ENCODE measurements at regions not wholly inside any gene's neighbourhood (a gene's known extent, or its start where the extent isn't known, plus 50 kb on each side); places are given as distances from the start of the nearest gene placed in this dataset.

DNA sequence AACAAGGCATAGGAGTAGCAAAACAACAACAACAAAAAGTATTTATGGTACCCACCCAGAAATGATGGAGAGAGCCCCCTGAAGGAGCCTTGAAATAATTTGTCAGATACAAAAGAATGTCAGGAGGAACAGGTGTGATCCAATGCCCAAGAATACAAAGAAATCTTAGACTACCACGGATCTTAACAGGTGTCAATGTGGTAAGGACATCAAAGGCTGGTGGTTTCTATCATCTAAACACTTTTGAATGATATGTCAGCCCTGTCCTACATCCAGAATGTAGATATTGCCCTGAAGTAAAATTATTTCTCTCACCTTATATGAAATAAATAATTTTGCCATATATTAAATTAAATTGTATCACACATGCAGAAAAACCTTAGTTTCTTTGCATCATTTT, 386.4 kb upstream of the ANO5 start:
- in situ Hi-C loops (cut with MboI; ENCODE audit: low sequenced_read_pairs in 4 of 4) = no loop called here
- ATAC-seq = no peak

DNA sequence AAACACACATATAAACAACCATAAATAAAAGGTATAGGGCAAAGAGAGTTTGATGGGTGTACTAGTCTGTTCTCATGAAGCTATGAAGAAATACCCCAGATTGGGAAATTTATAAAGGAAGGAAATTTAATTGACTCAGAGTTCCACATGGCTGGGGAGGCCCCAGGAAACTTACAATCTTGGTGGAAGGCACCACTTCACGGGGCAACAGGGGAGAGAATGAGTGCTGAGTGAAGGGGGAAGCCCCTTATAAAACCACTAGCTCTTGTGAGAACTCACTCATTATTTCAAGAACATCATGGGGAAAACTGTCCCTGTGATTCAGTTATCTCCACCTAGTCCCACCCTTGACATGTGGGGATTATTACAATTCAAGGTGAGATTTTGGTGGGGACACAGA, 385.9 kb upstream of the ANO5 start:
- intact Hi-C loops (cut with DNase I; ENCODE audit: low total_unique reads) (no loop called here), in situ Hi-C loops (cut with MboI; ENCODE audit: low sequenced_read_pairs in 4 of 4) (no loop called here)
- DNase-seq (no peak), ATAC-seq (no peak)
- Histone ChIP-seq H3K9me3 (no peaks in the 10 kb centered on the region), H3K27me3 (no peaks in the 10 kb centered on the region), H3K4me1 (no peaks in the 10 kb centered on the region), H3K4me3 (no peak overlapping the region), H3K36me3 (no peaks in the 10 kb centered on the region), H3K27ac (no peak overlapping the region)
- no peak for TF ChIP-seq POLR2A (IDR thresholded peaks at IDR 0.05)
- TF ChIP-seq, protein P1, sequence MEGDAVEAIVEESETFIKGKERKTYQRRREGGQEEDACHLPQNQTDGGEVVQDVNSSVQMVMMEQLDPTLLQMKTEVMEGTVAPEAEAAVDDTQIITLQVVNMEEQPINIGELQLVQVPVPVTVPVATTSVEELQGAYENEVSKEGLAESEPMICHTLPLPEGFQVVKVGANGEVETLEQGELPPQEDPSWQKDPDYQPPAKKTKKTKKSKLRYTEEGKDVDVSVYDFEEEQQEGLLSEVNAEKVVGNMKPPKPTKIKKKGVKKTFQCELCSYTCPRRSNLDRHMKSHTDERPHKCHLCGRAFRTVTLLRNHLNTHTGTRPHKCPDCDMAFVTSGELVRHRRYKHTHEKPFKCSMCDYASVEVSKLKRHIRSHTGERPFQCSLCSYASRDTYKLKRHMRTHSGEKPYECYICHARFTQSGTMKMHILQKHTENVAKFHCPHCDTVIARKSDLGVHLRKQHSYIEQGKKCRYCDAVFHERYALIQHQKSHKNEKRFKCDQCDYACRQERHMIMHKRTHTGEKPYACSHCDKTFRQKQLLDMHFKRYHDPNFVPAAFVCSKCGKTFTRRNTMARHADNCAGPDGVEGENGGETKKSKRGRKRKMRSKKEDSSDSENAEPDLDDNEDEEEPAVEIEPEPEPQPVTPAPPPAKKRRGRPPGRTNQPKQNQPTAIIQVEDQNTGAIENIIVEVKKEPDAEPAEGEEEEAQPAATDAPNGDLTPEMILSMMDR (IDR thresholded peaks at IDR 0.05 in 4 of 5, conservative IDR thresholded peaks at IDR 0.05 in 1 of 5) = no peak

More for the DNA sequence above, 386.4 kb upstream of the ANO5 start:
- intact Hi-C loops (cut with DNase I; ENCODE audit: low total_unique reads) = no loop called here
- no peak for TF ChIP-seq POLR2A (IDR thresholded peaks at IDR 0.05)
- TF ChIP-seq, protein P1 (IDR thresholded peaks at IDR 0.05 in 4 of 5, conservative IDR thresholded peaks at IDR 0.05 in 1 of 5) = no peak
- no peaks in the 10 kb centered on the region for H3K4me1 ChIP-seq
- DNase-seq = no peak
- H3K4me3 ChIP-seq = no peak overlapping the region
- no peaks in the 10 kb centered on the region for H3K36me3 ChIP-seq
- no peaks in the 10 kb centered on the region for H3K27me3 ChIP-seq
- H3K27ac ChIP-seq = no peak overlapping the region
- H3K9me3 ChIP-seq = no peaks in the 10 kb centered on the region

DNA sequence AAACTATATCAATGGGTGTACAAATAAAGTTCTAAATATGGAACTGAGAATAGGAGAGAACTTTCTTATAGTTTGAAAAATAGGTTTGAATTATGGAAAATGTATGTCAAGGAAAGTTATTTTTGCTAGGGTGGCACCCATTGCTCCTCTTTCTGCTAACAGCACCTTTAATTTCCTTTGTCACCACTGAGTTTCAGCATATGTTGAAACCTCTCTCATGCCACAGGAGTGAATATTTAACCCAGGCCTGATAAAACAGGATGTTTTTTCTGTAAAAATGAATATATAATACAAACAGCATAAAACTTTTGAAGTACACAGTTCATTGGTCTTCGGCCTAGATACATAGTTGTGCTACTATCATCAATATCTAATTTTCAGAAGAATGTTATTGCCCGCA, 385.5 kb upstream of the ANO5 start:
- intact Hi-C loops (cut with DNase I; ENCODE audit: low total_unique reads) (no loop called here), in situ Hi-C loops (cut with MboI; ENCODE audit: low sequenced_read_pairs in 4 of 4) (no loop called here)
- Histone ChIP-seq H3K4me3 (no peak overlapping the region), H3K27me3 (no peaks in the 10 kb centered on the region), H3K9me3 (no peaks in the 10 kb centered on the region), H3K36me3 (no peaks in the 10 kb centered on the region), H3K27ac (no peak overlapping the region), H3K4me1 (no peaks in the 10 kb centered on the region)
- no peak for DNase-seq
- ATAC-seq = no peak
- TF ChIP-seq, protein P1 (IDR thresholded peaks at IDR 0.05 in 4 of 5, conservative IDR thresholded peaks at IDR 0.05 in 1 of 5) = no peak
- no peak for TF ChIP-seq POLR2A (IDR thresholded peaks at IDR 0.05)

DNA sequence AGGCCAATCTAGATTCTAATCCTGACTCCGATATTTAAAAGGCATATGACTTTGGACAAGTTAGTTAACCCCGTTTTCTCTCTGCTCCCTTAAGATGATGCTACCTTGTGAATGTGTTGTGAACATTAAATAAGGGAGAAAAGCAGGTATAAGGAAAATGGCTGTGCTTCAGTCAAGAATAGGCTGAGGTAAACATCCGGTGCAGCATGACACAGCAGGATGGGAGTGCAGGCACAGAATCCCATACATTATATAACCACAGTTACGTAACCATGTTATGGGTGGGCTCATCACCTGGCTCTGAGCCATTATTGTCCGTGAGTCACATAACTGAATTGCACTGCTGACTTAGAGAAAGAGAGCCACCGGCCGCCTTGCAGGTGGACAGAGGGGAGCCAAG, 382.2 kb upstream of the ANO5 start:
- Histone ChIP-seq H3K4me3 (no peak overlapping the region), H3K4me1 (no peaks in the 10 kb centered on the region), H3K36me3 (no peaks in the 10 kb centered on the region), H3K27me3 (no peaks in the 10 kb centered on the region), H3K9me3 (no peaks in the 10 kb centered on the region), H3K27ac (no peak overlapping the region)
- ATAC-seq = no peak
- TF ChIP-seq, protein P1 (IDR thresholded peaks at IDR 0.05 in 4 of 5, conservative IDR thresholded peaks at IDR 0.05 in 1 of 5) = no peak
- no peak for TF ChIP-seq POLR2A (IDR thresholded peaks at IDR 0.05)
- intact Hi-C loops (cut with DNase I; ENCODE audit: low total_unique reads) = no loop called here
- in situ Hi-C loops (cut with MboI; ENCODE audit: low sequenced_read_pairs in 4 of 4) = no loop called here
- DNase-seq = no peak

GRCh38 chr11:21811572-21811971, 381.3 kb upstream of the ANO5 start:
- ATAC-seq = no peak
- in situ Hi-C loops (cut with MboI; ENCODE audit: low sequenced_read_pairs in 4 of 4) = no loop called here

More at GRCh38 chr11:21811572-21811971, 381.3 kb upstream of the ANO5 start:
- Histone ChIP-seq H3K4me1 (no peaks in the 10 kb centered on the region), H3K36me3 (no peaks in the 10 kb centered on the region), H3K4me3 (no peak overlapping the region), H3K9me3 (no peaks in the 10 kb centered on the region), H3K27ac (no peak overlapping the region), H3K27me3 (no peaks in the 10 kb centered on the region)
- no peak for TF ChIP-seq POLR2A (IDR thresholded peaks at IDR 0.05)
- TF ChIP-seq, protein P1 (IDR thresholded peaks at IDR 0.05 in 4 of 5, conservative IDR thresholded peaks at IDR 0.05 in 1 of 5) = no peak
- intact Hi-C loops (cut with DNase I; ENCODE audit: low total_unique reads) = no loop called here
- no peak for DNase-seq

Data from gastrocnemius medialis (tissue), 4 donors.